NOMO-1 treated with DMSO at 0.1 percent for 48 hours (cell line): ENCODE measurements at regions not wholly inside any gene's neighbourhood (a gene's known extent, or its start where the extent isn't known, plus 50 kb on each side); places are given as distances from the start of the nearest gene placed in this dataset.

Experiments
- DNase-seq: peaks from one replicate; lab custom pipeline; 2025; ENCODE audit not compliant: unreplicated experiment; lab: John Stamatoyannopoulos, UW

- DNase-seq = no peak
Observed at GRCh38 chr4:34178476-34178875, 2065.8 kb downstream of the ARAP2 start.

- no peak for DNase-seq
Observed at GRCh38 chr4:34181311-34181841, 2062.9 kb downstream of the ARAP2 start.

- no peak for DNase-seq
Observed at GRCh38 chr4:34181891-34182290, 2062.4 kb downstream of the ARAP2 start.

GRCh38 chr4:34182306-34182705 lies 2062.0 kb downstream of the ARAP2 start:
- no peak for DNase-seq

GRCh38 chr4:34183926-34184325 lies 2060.4 kb downstream of the ARAP2 start:
- no peak for DNase-seq

- no peak for DNase-seq
Observed at GRCh38 chr4:34187056-34187455, 2057.3 kb downstream of the ARAP2 start.

GRCh38 chr4:34191443-34191842 lies 2052.9 kb downstream of the ARAP2 start:
- DNase-seq = no peak

GRCh38 chr4:34193451-34194154 lies 2050.7 kb downstream of the ARAP2 start:
- no peak for DNase-seq

- DNase-seq = no peak
Observed at GRCh38 chr4:34194585-34194984, 2049.7 kb downstream of the ARAP2 start.

- no peak for DNase-seq
Observed at GRCh38 chr4:34196375-34196774, 2047.9 kb downstream of the ARAP2 start.

GRCh38 chr4:34198966-34199365 lies 2045.3 kb downstream of the ARAP2 start:
- no peak for DNase-seq

GRCh38 chr4:34200535-34200934 lies 2043.8 kb downstream of the ARAP2 start:
- no peak for DNase-seq

- DNase-seq = no peak
Observed at GRCh38 chr4:34202154-34202553, 2042.2 kb downstream of the ARAP2 start.

- no peak for DNase-seq
Observed at GRCh38 chr4:34220601-34221000, 2023.7 kb downstream of the ARAP2 start.

- no peak for DNase-seq
Observed at GRCh38 chr4:34221986-34222385, 2022.3 kb downstream of the ARAP2 start.

- no peak for DNase-seq
Observed at GRCh38 chr4:34236118-34236517, 2008.2 kb downstream of the ARAP2 start.

- DNase-seq = no peak
Observed at GRCh38 chr4:34245276-34245675, 1999.0 kb downstream of the ARAP2 start.

GRCh38 chr4:34250562-34250961 lies 1993.8 kb downstream of the ARAP2 start:
- DNase-seq = no peak

- no peak for DNase-seq
Observed at GRCh38 chr4:34253239-34253638, 1991.1 kb downstream of the ARAP2 start.

- no peak for DNase-seq
Observed at GRCh38 chr4:34258176-34258575, 1986.1 kb downstream of the ARAP2 start.

- no peak for DNase-seq
Observed at GRCh38 chr4:34261799-34262314, 1982.5 kb downstream of the ARAP2 start.

- no peak for DNase-seq
Observed at GRCh38 chr4:34269613-34270012, 1974.7 kb downstream of the ARAP2 start.
